Mucosa of rectum (tissue), 2 donors: ENCODE measurements at regions not wholly inside any gene's neighbourhood (a gene's known extent, or its start where the extent isn't known, plus 50 kb on each side); places are given as distances from the start of the nearest gene placed in this dataset.

ENCODE experiments used
- H3K27ac ChIP-seq, 2 donors: one replicate each; pipeline ENCODE4 v1.7.0; 2013; ENCODE audit warnings: inconsistent platforms in 2 of 2, low read depth in 2 of 2, low read length in 2 of 2
- H3K27me3 ChIP-seq, 2 donors: one replicate each; pipeline ENCODE4 v1.7.0; 2013; ENCODE audit warnings: low read length in 2 of 2; ENCODE audit not compliant: control insufficient read depth in 2 of 2, insufficient read depth in 2 of 2
- H3K36me3 ChIP-seq, 2 donors: one replicate each; pipeline ENCODE4 v1.7.0; 2013; ENCODE audit warnings: low read length in 2 of 2; ENCODE audit not compliant: control insufficient read depth in 2 of 2, insufficient read depth in 2 of 2
- H3K4me1 ChIP-seq, 2 donors: one replicate each; pipeline ENCODE4 v1.7.0; 2013; ENCODE audit warnings: low read length in 2 of 2, mild to moderate bottlenecking in 1 of 2; ENCODE audit not compliant: control insufficient read depth in 2 of 2, insufficient read depth in 2 of 2
- H3K4me3 ChIP-seq, 2 donors: one replicate each; pipeline ENCODE4 v1.7.0; 2013; ENCODE audit warnings: low read length in 2 of 2
- H3K9ac ChIP-seq, 2 donors: one replicate each; pipeline ENCODE4 v1.7.0; 2013; ENCODE audit warnings: low read length in 2 of 2, low read depth in 1 of 2, mild to moderate bottlenecking in 1 of 2
- H3K9me3 ChIP-seq, 2 donors: one replicate each; pipeline ENCODE4 v1.7.0; 2013; ENCODE audit warnings: low read length in 2 of 2; ENCODE audit not compliant: control insufficient read depth in 2 of 2
- donor health status: healthy.
- donor health status: Normal muscosa, but diverticular disease.

DNA sequence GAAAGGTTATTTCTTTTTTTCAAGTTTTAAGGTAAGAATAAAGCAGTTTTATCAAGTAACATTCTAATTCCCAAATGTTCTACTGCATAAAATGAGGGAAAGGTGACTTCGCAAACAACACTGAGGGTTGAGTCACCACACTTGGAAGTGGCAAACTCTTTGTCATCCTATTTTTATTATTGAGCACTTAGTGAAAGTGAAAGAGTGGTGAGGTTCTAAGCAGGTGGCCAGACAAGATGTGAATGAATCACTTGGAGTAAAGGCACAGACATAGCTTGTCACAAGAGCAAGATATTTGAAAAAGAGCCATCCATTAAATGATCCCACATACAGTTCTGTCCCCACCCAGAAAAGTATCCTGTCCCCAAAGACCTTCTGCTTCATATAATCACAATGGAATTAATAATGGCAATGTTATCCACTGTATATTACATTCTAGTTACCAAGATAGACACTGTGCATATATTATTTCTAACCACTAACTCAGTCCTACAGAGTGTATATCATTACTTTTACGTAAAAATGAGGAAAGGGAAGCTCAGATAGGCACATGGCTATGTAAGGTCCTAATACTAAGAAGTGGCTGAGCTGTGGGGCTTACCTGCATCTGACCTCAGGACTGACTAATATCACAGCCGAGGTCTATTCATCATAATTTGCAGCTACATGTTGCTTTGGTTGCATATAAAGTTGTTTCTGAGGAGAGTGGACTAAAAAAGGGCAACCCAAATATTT lies 730.4 kb upstream of the MEF2C start:
- Histone ChIP-seq H3K27me3 (no peaks in the 10 kb centered on the region), H3K36me3 (no peaks in the 10 kb centered on the region), H3K27ac (no peak overlapping the region), H3K4me1 (no peaks in the 10 kb centered on the region), H3K9ac (no peak overlapping the region), H3K9me3 (no peaks in the 10 kb centered on the region), H3K4me3 (no peak overlapping the region)

GRCh38 chr5:89606939-89607534 lies 724.1 kb upstream of the MEF2C start:
- Histone ChIP-seq H3K9ac (no peak overlapping the region), H3K4me1 (no peaks in the 10 kb centered on the region), H3K9me3 (no peaks in the 10 kb centered on the region), H3K36me3 (no peaks in the 10 kb centered on the region), H3K27me3 (no peaks in the 10 kb centered on the region), H3K4me3 (no peak overlapping the region), H3K27ac (no peak overlapping the region)

- no peak overlapping the region for H3K27ac ChIP-seq
Observed at GRCh38 chr5:89604342-89604741, 721.4 kb upstream of the MEF2C start.

DNA sequence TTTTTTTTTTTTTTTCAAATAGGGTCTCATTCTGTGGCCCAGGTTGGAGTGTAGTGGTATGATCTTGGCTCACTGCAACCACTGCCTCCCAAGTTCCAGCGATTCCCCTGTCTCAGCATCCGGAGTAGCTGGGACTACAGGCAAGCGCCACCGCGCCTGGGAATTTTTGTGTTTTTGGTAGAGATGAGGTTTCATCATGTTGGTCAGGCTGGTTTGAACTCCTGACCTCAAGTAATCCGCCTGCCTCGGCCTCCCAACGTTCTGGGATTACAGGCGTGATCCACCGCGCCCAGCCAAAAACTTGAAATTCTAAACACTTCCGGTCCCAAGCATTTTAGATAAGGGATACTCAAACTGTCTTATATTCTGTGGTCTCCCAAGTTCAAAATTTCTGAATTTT lies 718.9 kb upstream of the MEF2C start:
- Histone ChIP-seq H3K9me3 (no peaks in the 10 kb centered on the region), H3K27me3 (no peaks in the 10 kb centered on the region), H3K36me3 (no peaks in the 10 kb centered on the region), H3K4me3 (no peak overlapping the region), H3K4me1 (no peaks in the 10 kb centered on the region), H3K9ac (no peak overlapping the region), H3K27ac (no peak overlapping the region)

More at GRCh38 chr5:89604342-89604741, 721.4 kb upstream of the MEF2C start:
- Histone ChIP-seq H3K4me3 (no peak overlapping the region), H3K36me3 (no peaks in the 10 kb centered on the region), H3K4me1 (no peaks in the 10 kb centered on the region), H3K27me3 (no peaks in the 10 kb centered on the region), H3K9ac (no peak overlapping the region), H3K9me3 (no peaks in the 10 kb centered on the region)

DNA sequence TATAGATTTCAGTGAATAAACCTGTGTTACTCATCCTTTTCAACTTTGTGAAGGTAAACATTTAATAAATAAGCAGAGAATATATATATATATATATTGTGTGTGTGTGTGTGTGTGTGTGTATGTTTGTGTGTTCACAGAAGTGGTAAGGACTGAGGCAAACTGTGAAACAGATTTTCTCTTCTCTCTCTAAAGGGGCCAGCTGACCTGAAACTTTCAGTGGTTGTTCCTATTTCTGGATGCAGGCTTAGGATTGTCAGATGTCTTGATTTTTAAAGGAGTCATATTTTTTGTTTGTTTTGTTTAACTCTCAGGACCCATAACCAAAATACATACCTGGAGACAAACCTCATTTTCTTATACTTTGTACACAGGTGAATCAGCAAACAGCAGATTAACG lies 714.9 kb upstream of the MEF2C start:
- H3K4me3 ChIP-seq: no peak overlapping the region
- H3K4me1 ChIP-seq: no peaks in the 10 kb centered on the region
- H3K36me3 ChIP-seq: no peaks in the 10 kb centered on the region
- H3K9ac ChIP-seq: no peak overlapping the region
- no peaks in the 10 kb centered on the region for H3K27me3 ChIP-seq
- no peak overlapping the region for H3K27ac ChIP-seq
- H3K9me3 ChIP-seq: no peaks in the 10 kb centered on the region

DNA sequence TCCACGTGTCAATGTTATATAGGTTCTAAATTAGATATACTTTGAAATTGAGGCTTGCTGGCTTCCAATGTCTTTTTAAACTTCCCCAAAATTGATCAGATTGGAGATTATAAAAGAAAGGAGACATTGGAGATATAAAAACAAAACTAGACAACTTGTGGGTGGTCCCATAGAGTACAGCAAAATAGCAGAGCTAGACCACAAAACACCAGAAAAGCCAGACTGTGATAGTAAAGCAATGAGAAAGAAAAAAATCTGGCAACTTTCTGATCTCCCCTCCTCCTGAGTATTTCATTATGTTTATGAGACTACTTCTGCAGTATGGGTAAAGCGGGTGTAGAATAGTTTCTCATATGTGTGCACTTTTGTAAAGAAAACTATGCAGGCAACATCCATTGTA lies 713.8 kb upstream of the MEF2C start:
- Histone ChIP-seq H3K36me3 (no peaks in the 10 kb centered on the region), H3K4me1 (no peaks in the 10 kb centered on the region), H3K9ac (no peak overlapping the region), H3K27me3 (no peaks in the 10 kb centered on the region), H3K9me3 (no peaks in the 10 kb centered on the region), H3K27ac (no peak overlapping the region), H3K4me3 (no peak overlapping the region)

- no peak overlapping the region for H3K27ac ChIP-seq
Observed at GRCh38 chr5:89595056-89595455, 712.1 kb upstream of the MEF2C start.

GRCh38 chr5:89584339-89584956 lies 701.5 kb upstream of the MEF2C start:
- Histone ChIP-seq H3K4me3 (no peak overlapping the region), H3K4me1 (no peaks in the 10 kb centered on the region), H3K9me3 (no peaks in the 10 kb centered on the region), H3K27ac (no peak overlapping the region), H3K9ac (no peak overlapping the region), H3K36me3 (no peaks in the 10 kb centered on the region), H3K27me3 (no peaks in the 10 kb centered on the region)

More at GRCh38 chr5:89595056-89595455, 712.1 kb upstream of the MEF2C start:
- no peak overlapping the region for H3K9ac ChIP-seq
- H3K9me3 ChIP-seq: no peaks in the 10 kb centered on the region
- no peaks in the 10 kb centered on the region for H3K27me3 ChIP-seq
- no peaks in the 10 kb centered on the region for H3K4me1 ChIP-seq
- no peaks in the 10 kb centered on the region for H3K36me3 ChIP-seq
- H3K4me3 ChIP-seq: no peak overlapping the region

GRCh38 chr5:89583534-89583933 lies 700.5 kb upstream of the MEF2C start:
- no peak overlapping the region for H3K9ac ChIP-seq
- no peaks in the 10 kb centered on the region for H3K9me3 ChIP-seq
- no peak overlapping the region for H3K4me3 ChIP-seq
- no peaks in the 10 kb centered on the region for H3K36me3 ChIP-seq
- H3K27me3 ChIP-seq: no peaks in the 10 kb centered on the region
- H3K27ac ChIP-seq: no peak overlapping the region
- H3K4me1 ChIP-seq: no peaks in the 10 kb centered on the region

GRCh38 chr5:89582768-89583339 lies 699.9 kb upstream of the MEF2C start:
- H3K9me3 ChIP-seq: no peaks in the 10 kb centered on the region
- H3K27ac ChIP-seq: no peak overlapping the region
- H3K4me1 ChIP-seq: no peaks in the 10 kb centered on the region
- no peak overlapping the region for H3K9ac ChIP-seq
- H3K4me3 ChIP-seq: no peak overlapping the region
- H3K27me3 ChIP-seq: no peaks in the 10 kb centered on the region
- H3K36me3 ChIP-seq: no peaks in the 10 kb centered on the region
